HG03378 (cell line): ENCODE measurements at regions not wholly inside any gene's neighbourhood (a gene's known extent, or its start where the extent isn't known, plus 50 kb on each side); places are given as distances from the start of the nearest gene placed in this dataset.
"Not testable (repeated sequence)": the region's sequence is repeated elsewhere in the genome, so short reads cannot be mapped to it uniquely, and the experiment has no call there.

Source experiments
- ATAC-seq: cut with Tn5 transposase; IDR thresholded peaks from one replicate; pipeline ENCODE4 v1.9.1; 2021; ENCODE audit warnings: mild to moderate bottlenecking, moderate library complexity; ENCODE audit not compliant: unreplicated experiment

DNA sequence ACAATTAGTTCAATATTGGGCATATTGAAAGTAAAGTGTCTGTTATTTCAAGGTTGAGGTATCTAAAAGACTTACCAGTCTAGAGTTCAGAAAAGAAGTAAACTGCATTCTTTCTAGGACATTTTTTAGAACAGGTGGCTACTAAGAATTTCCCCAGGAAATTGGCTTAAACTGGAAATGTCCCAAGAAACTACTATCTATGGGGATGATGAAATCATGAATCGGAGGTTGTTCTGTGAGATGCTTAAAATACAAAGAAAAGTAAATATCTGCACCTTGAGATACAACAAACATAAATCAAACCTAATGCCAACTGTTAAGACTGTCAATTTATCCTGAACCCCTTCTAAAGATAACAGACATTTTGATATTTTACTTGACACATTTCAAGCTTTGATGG, 226.5 kb upstream of the NREP start:
- ATAC-seq = no peak

DNA sequence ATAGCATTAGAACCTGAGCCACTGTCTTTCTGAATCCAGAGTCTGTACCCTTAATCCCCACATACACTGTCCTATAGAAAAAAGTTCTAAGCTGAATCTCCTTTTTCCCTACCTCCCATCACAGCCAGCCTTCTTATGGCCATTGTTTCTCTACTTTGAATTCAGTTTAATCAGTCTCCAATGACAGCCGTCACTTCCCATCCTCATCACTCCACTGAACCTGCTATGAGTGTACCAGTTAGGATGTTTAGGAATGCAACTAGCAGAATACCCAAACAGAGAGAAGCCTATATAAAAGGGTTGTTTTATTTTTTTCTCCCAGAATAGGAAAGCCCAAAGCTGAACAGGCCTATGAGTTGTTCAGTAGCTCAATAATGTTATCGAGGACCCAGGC, 220.4 kb upstream of the NREP start:
- no peak for ATAC-seq

DNA sequence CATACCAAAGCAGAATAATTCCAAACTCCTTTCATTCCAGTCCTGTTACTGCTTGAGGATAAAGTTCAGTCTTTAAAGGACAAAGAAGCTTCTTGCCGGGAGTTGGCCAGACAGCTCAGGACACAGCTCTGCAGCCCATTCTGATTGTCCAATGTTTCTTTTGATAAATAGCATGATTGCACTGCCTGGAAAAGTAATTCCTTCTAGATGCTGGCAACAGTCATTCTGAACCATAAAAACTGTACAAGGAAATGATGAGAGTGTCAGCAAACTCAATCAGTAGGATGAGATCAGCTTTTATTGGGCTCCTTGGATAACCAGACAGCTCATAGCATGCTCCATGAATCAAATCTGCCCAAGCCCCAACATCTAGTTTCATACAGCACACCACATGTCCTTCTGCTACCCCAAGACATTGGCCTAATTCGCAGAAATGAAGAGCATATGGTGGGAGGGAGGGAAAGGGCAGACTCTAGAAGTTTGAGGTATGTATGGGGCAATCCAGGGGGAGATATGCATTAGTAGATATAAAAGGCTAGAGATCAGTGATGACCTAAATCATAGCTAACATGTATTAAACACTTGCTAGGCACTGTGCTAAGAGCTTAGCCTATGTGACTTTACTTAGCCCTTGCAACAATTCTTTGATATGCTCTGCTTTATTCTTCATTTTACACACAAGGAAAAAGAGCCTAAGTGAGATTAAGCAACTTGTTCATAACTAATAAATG, 219.9 kb upstream of the NREP start:
- no peak for ATAC-seq

DNA sequence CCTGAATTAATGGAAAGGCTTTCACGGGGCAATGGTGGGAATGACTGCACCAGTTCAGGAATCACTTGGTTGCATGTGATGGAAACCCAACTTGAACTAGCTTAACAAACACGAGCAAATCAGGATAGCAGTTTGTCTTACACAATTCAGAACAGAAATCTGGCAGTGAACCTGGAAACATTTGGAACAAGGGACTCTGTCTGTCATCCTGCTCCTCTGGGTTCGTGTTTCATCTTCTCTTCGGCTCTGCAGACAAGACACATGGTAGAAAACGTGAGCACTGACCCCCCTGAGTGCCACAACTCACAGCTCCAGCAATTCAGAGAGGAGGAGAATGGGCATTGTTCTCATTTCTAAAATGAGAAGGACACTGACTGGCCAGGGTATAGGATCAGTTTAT, 218.1 kb upstream of the NREP start:
- ATAC-seq = no peak

DNA sequence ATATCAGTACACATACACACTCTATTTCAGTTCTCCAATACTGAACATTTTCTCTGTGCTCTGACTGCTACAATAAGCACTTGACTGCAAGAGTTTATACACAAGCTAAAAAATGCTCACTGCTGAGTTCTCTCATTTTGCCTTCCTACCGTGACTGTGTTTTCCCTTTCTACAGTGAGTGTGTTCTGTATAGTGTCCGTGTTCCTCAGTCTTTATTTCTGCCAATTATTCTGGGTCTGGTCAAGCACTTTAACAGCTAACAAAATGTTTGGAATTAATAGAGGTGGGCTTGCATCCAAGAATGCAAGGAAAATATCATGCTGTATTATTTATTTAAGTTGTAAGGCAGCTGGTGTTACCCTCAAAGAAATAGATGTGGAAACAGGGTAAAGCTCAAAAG, 217.0 kb upstream of the NREP start:
- ATAC-seq = no peak

DNA sequence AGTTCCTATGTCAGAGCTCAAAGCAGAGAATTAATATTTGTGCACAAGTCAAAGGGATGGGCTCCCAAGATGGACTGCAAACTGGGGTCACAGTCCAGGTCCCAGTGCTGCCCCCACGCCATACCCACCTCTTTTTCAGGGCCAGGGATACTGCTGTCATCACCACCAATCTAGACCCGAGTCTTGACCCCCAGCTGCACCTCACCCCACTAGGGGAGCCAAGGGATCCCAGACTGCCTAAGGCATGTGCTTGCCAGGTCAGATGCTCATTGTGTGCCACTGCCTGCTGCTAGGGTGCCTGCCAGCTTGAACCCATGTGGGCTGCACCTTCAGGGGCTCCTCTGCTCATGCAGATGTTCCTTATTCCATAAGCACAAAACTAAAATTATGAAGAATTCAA, 215.6 kb upstream of the NREP start:
- no peak for ATAC-seq

DNA sequence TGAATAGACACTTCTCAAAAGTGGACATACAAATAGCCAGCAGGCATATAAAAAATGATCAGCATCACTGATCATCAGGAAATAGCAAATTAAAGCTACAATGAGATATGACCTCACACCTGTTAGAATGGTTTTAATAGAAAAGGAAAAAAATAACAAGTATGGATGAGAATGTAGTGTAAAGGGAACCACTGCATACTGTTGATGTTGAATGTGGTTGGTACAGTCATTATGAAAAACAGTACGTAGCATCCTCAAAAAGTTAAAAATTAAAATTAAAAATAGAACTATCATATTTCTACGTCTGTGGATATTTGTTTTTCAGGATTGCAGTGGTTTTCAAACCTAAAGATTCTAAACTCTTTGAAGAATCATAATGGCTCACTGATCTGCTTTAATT, 215.1 kb upstream of the NREP start:
- peak; percentile 79 for ATAC-seq

DNA sequence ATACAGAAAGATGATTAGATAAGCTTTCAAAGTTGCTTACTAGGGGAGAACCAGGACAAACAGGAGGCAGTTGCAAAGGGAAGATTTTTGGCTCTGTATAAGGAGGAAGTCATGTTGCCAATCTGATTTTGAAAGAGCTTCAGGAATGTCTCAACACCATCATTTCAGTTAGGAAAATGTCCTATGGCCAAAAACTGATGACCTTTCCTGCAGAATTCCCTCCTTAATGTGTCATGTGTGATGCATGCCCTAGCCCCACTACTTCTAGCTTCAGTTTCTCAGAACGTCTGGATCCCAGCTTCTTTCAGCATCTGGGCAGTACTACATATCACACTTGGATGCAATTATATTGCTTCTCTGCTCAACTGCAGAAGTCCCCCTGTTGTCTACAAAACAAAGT, 211.5 kb upstream of the NREP start:
- ATAC-seq = no peak

DNA sequence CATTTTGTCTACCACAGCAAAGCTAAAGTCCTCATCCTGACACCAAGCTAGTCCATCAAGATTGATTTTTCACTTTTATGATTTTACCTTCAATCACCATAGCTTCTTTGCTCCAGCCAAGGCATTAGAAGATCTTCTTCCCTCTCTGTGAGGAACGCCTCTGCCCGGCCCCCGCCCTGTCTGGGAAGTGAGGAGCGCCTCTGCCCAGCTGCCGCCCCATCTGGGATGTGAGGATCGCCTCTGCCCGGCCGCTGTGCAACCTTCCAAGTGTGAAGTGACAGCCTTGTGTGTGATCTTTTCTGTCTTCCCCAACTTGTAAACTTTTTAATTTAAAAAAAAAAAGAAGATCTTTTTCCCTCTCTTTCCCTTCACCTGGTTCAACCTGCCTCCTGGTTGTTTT, 210.5 kb upstream of the NREP start:
- no peak for ATAC-seq

DNA sequence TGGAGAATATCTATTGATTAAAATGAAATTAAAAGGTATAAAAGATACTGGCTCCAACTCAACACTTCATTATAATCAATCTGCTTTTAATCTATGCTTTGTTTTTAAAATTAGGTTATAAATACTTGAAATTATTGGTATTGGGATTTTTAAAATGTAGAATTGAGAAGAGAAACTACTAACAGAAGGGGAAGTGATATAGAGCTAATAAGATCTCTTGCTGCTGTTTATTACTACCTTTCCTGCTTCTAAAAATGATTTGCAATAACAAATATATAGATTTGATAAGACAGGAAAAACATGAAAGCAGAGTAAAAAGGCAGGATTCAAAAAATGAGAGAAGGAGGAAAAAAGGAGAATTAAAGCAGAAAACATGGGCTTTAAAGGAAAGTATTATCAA, 209.3 kb upstream of the NREP start:
- no peak for ATAC-seq

DNA sequence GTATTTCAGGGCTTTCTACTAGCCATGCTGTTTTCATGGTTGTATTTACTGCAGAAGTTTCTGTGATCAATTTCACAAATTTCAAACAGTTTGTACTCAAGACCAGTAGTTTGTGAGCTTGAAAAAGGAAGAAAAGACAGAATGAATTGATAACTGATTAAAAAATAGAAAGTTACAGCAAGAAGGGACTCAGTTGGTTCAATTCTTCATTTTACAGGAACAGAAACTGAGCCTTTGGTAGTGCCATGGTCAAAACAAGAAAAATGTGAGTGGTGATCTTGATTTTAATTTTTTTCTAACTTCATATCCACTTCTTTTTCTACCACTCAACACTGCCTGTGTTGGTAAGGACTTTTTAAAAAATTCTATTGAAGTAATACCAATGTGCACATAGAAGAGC, 206.6 kb upstream of the NREP start:
- ATAC-seq = no peak

DNA sequence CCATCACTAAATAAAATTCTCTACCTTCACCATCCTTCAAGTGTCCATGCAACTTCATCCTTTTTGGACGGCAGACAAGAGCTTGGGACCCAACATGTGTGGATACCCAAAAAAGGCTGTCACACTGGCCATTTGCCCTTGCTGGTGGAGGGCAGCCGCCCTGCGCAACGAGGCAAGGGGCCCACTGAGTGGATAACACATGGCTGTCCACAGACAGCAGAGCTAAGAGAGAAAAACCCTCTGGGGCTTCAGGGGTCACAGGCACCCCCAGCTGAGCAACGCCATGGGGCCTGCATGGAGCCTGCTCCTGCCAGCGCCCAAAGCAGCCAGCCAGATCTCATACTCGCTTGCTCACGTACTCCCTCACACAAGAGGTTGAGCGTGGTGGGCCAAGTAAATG, 205.9 kb upstream of the NREP start:
- ATAC-seq = no peak

DNA sequence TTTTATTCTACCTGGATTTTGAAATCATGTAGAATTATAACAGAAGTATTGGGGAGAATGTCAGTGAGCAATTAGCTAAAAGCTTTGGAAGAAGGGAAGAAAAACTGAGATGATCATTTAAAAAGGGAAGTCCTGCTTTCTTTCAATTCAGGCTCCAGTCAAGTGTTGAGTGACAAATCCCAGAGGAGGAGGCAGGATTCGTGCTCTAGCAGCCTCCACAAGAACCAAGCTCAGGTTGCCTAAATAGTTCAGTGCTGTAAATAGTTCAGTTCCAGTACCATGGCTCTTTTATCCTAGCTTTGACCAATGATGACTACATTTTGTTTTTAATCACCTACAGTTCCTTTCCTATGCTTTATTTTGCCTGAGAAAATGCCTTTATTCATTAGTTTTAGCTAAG, 204.9 kb upstream of the NREP start:
- no peak for ATAC-seq

DNA sequence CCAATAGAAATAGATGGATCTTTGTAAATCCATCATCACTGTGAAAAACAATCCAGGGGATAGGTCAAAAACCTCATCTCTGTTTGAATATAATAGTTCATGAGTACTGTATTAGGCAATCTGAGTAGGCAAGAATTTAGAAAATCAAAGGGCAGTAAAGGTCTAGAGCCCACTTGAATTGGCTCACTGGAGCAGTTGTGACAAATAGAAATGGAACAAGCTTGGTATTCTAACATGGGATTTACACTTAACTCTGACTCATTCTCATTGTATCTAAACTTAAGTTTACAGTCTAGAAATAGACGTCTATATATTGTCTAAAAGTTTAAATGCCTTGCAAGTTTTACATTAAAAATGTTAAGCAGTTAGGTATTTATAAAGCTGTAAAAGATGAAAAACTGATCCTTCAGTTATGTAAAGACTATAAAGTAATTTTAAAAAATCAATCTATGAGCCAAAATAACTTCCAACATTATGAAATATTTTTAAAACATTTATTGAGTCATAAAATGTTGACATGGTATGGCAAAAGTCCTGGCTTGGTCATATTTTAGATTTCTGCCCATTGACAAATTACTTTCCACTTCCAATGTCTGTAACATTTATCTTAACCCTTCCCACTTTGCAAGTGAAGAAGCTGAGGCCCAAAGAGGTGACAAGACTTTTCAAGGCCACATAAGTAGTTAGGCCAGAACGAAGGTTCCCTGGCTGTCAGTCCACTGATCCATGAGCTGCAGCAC, 203.7 kb upstream of the NREP start:
- ATAC-seq = no peak

DNA sequence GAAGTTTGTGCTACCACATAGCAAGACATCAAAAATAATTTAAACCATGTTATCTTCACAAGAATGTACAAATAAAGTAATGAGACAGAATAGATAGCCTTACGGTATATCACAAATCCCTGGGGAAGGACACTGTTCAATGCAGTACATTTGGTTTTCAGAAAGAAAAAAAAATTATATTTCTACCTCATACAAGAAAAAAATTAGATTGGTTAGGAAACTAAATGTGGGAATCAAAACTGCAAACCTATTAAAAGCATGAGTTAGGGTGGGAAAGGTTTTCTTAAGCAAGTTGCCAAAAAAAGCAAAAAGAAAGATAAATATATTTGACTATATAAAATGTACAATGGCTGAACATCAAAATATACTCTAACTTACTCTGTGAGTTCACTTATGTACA, 201.9 kb upstream of the NREP start:
- ATAC-seq = no peak

DNA sequence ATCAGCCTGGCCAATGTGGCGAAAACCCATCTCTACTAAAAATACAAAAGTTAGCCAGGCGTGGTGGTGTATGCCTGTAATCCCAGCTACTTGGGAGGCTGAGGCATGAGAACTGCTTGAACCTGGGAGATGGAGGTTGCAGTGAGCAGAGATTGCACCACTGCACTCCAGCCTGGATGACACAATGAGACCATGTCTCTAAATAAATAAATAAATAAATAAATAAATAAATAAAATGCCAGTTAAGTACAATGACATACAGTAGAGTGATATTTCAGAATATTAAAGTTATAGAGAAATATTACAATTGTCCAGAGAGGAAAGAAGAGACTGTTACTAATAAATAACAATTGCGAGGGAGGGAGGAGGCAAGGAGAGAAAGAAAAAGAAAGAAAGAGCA, 199.8 kb upstream of the NREP start:
- ATAC-seq = not testable (repeated sequence)

DNA sequence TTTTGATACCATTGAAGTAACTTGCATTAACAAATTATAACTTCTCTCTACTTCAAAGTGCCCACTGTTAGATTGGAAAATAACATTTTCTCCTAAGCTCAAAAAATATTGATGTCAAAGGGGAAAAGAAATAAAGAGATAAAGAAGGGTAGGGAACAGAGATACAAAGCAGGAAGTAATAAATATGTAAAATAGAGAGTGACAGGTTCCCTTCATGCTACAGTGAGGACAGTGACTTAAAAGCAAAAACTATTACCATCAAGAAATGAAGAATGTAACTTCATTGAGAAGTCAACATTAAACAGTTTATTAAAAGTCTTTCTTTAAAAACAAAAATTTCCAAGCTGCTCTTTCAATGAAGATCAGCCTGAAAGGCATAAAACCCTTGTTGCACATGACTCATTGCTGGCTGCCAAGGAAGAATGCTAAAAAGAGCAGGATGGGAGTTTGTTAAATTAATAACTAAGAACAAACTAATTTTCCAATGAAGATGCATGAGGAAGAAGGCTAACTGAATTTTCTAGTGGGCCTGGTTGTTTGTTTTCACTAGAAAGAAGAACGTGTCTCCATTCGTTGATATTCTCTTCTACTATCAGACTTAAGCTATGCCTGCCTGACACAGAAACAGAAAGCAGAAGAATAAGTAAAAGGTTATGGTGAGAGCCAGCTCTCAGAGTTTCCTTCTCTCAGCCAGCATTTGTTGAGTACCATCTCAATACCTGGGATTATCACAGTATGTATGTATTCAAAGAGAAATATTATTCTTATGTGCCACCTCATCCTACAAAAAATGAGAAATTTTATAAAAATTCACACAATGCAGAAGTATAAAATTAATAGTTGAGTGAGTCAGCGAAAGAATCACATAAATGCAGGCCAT, 197.8 kb upstream of the NREP start:
- peak; percentile 76 for ATAC-seq

DNA sequence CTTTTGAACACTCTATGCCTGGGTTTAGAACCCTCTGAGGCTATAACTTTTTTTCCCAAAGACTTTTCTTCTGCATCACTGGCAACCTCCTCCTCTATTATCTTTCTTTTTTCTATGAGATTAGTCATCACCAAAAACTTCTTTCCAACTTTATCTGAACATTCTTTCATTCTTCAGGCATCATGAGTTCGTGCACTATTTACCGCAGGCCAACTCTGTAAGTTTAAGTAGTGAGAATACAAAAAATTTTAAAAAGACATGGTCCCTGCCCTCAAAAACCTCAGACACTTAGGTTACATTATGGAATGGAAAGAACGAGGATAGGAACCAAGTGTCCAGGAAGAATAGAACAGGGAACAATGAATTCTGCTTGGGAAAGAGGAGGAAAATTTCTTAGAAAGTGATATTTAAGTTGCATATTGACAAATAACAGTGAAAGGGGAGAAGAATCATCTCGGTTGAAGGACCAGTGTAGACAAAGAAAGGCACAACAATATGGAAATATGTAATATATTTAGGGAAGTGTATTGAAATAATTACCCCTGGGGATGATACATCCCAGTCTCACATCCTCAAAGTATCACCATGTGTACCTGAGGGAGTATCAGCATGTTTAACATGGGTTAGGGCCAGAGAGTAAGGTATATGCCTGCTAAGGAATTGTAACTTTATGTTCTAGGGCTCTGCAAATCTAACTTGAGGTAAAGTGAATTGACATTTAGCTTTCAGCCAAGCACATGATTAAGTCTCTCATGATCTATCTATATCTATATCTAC, 196.5 kb upstream of the NREP start:
- ATAC-seq = no peak

DNA sequence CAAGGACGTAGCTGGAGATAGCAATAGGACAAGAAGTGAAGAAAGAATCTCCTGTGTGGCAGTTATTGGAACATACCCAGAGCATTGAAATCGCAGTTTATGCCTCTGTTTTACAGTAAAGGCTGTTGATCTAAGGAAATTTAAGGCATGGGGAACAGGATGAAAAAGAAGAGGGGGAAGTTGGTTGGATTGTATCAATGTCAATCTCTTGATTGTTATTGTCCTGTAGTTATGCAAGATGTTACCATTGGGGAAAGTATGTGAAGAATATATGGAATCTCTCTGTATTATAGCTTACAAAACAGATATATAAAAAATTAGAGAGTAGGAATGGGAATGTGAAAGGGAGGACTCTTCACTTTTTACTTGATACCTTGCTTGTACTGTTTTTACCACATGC, 195.6 kb upstream of the NREP start:
- ATAC-seq = no peak

DNA sequence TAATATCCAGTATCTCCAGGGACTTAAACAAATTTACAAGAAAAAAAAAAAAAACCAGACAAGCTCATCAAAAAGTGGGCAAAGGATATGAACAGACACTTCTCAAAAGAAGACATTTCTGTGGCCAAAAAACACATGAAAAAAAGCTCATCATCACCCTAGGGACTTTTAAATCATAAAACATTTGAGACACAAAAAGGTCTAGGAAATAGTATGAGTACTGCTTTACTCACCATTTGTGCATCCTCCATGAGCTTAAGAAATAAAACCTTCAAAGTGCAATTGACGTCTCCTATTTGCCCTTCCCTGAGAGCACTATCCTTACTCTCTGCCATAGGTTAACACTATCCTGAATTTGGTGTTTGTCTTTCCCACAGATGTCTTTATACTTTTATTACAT, 193.7 kb upstream of the NREP start:
- no peak for ATAC-seq
